HEK293T (cell line): ENCODE measurements at regions not wholly inside any gene's neighbourhood (a gene's known extent, or its start where the extent isn't known, plus 50 kb on each side); places are given as distances from the start of the nearest gene placed in this dataset.

ENCODE experiments used
- CTCF ChIA-PET: fragments of 350-600 bp; formaldehyde crosslinking; extraction: SDS; loops from one replicate; lab custom pipeline; 2021; ENCODE audit warnings: antibody characterized with exemption, inconsistent platforms; lab: Yijun Ruan, JAX
- POLR2A ChIA-PET: fragments of 350-600 bp; formaldehyde crosslinking; extraction: SDS; loops from one replicate; lab custom pipeline; 2020; ENCODE audit warnings: antibody characterized with exemption, inconsistent platforms; lab: Yijun Ruan, JAX
- DNase-seq: peaks from one replicate; pipeline ENCODE4 v3.0.0; 2012; ENCODE audit warnings: mixed read lengths; ENCODE audit errors: extremely low spot score
- ARNT ChIP-seq: fragments of 450-650 bp; IDR thresholded peaks from 2 replicates; pipeline ENCODE4 v1.6.1; 2017; ENCODE audit warnings: mild to moderate bottlenecking
- BHLHE40 ChIP-seq: fragments of 450-650 bp; IDR thresholded peaks from 2 replicates; pipeline ENCODE4 v1.6.1; 2016; ENCODE audit warnings: mild to moderate bottlenecking, moderate library complexity, borderline replicate concordance
- CTBP1 ChIP-seq: fragments of 450-650 bp; IDR thresholded peaks from 2 replicates; pipeline ENCODE4 v1.6.1; 2016; ENCODE audit warnings: borderline replicate concordance
- ELF4 ChIP-seq: fragments of 450-650 bp; IDR thresholded peaks from 2 replicates; pipeline ENCODE4 v1.6.1; 2017; ENCODE audit warnings: antibody characterized with exemption
- FOXA1 ChIP-seq: fragments of 450-650 bp; IDR thresholded peaks from 2 replicates; pipeline ENCODE4 v1.6.1; 2016; ENCODE audit warnings: mild to moderate bottlenecking
- FOXK2 ChIP-seq: fragments of 450-650 bp; IDR thresholded peaks from 2 replicates; pipeline ENCODE4 v1.6.1; 2016; ENCODE audit warnings: mild to moderate bottlenecking
- FOXM1 ChIP-seq: fragments of 450-650 bp; IDR thresholded peaks from 2 replicates; pipeline ENCODE4 v1.6.1; 2017; ENCODE audit warnings: mild to moderate bottlenecking, borderline replicate concordance
- HDGF ChIP-seq: fragments of 450-650 bp; IDR thresholded peaks from 2 replicates; pipeline ENCODE4 v1.6.1; 2017; ENCODE audit warnings: antibody characterized with exemption, borderline replicate concordance
- L3MBTL2 ChIP-seq: fragments of 450-650 bp; conservative IDR thresholded peaks from 2 replicates; pipeline ENCODE4 v1.6.1; 2016; ENCODE audit warnings: mild to moderate bottlenecking
- LEF1 ChIP-seq: fragments of 450-650 bp; IDR thresholded peaks from 2 replicates; pipeline ENCODE4 v1.6.1; 2017; ENCODE audit warnings: mild to moderate bottlenecking, borderline replicate concordance
- NFRKB ChIP-seq: fragments of 450-650 bp; IDR thresholded peaks from 2 replicates; pipeline ENCODE4 v1.6.1; 2016; ENCODE audit warnings: mild to moderate bottlenecking, moderate library complexity
- SP1 ChIP-seq: fragments of 450-650 bp; IDR thresholded peaks from 2 replicates; pipeline ENCODE4 v1.6.1; 2017
- SUZ12 ChIP-seq: fragments of 450-650 bp; IDR thresholded peaks from 2 replicates; pipeline ENCODE4 v1.6.1; 2016; ENCODE audit warnings: mild to moderate bottlenecking
- TARDBP ChIP-seq: fragments of 450-650 bp; IDR thresholded peaks from 2 replicates; pipeline ENCODE4 v1.6.1; 2016
- ZNF384 ChIP-seq: fragments of 450-650 bp; IDR thresholded peaks from 2 replicates; pipeline ENCODE4 v1.6.1; 2016
- TF ChIP-seq, protein P1 (sequence below): fragments of 450-650 bp; IDR thresholded peaks from 2 replicates; pipeline ENCODE4 v1.6.1; 2016

GRCh38 chr3:156760333-156760732 lies 65.8 kb upstream of the LEKR1 start:
- ChIA-PET POLR2A (no interaction called here), CTCF (no interaction called here)
- TF ChIP-seq LEF1 (no peak), HDGF (no peak), ELF4 (no peak), BHLHE40 (no peak)
- DNase-seq = no peak

DNA sequence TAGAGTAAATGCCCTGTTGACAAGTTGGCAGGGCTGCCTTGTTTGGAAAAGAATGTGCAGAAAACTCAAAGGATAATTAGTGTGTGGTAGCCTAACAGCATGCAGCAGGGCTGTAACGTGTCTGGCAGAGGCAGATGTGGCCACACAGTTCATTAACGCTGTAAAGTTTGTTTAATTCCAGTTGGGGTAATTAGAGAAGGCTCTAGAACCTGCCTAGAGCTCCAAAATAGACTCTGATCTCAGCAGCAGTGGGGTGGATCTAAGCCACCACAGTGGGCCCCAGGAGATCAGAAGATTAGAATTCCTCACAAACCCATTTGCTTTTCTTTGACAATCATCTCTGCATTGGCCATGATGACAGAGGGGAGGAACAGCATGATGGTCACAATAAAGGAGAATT lies 65.1 kb upstream of the LEKR1 start:
- POLR2A ChIA-PET = no interaction called here
- CTCF ChIA-PET = no interaction called here
- TF ChIP-seq FOXA1 (no peak), ARNT (no peak), FOXK2 (no peak), L3MBTL2 (no peak), ELF4 (no peak), HDGF (no peak), BHLHE40 (no peak), FOXM1 (no peak), SP1 (no peak), TARDBP (no peak), SUZ12 (no peak), CTBP1 (no peak), LEF1 (no peak), ZNF384 (no peak), NFRKB (no peak)
- TF ChIP-seq, protein P1, sequence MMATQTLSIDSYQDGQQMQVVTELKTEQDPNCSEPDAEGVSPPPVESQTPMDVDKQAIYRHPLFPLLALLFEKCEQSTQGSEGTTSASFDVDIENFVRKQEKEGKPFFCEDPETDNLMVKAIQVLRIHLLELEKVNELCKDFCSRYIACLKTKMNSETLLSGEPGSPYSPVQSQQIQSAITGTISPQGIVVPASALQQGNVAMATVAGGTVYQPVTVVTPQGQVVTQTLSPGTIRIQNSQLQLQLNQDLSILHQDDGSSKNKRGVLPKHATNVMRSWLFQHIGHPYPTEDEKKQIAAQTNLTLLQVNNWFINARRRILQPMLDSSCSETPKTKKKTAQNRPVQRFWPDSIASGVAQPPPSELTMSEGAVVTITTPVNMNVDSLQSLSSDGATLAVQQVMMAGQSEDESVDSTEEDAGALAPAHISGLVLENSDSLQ = no peak
- no peak for DNase-seq

DNA sequence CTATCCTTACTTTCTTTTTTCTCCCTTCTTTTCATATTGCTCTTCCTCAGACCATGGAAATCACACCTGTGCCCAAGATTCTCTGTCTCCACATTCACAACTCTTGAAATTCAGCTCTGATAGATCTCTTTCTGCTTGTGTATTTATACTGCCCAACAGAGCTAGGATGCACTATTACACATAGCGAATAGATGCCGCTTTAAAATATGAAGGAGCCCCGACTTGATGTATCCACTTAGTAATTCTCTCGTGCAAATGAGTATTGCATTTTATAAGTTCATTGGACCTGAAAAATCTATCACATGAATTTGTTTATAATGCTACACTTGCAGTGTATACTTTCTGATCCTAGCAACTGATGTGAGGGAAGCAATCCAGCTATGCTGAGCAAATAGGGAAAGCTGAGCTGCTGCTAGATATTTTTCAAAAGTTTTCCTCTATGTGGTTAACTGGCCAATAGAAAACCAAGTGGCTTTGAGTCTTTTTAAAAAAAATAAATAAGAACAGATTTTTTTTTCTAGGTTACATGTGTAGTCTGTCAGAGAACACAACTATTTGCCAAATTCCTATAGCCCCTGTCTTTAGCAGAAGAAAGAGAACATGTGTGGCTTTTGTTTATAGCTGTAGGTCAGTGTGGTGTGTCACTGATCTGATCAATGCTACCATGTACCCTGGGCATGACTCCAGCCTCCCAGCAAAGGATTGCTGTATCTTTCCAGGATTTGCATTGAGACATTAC lies 64.3 kb upstream of the LEKR1 start:
- no peak for TF ChIP-seq NFRKB
- TF ChIP-seq TARDBP = no peak
- no peak for DNase-seq
- CTCF ChIA-PET = interaction anchor here (0.7 to 1.2 kb wide), 2 partner anchors 10 to 52 kb away, joined by 3 read pairs; no protein-coding TSS in a partner anchor
- POLR2A ChIA-PET = no interaction called here

DNA sequence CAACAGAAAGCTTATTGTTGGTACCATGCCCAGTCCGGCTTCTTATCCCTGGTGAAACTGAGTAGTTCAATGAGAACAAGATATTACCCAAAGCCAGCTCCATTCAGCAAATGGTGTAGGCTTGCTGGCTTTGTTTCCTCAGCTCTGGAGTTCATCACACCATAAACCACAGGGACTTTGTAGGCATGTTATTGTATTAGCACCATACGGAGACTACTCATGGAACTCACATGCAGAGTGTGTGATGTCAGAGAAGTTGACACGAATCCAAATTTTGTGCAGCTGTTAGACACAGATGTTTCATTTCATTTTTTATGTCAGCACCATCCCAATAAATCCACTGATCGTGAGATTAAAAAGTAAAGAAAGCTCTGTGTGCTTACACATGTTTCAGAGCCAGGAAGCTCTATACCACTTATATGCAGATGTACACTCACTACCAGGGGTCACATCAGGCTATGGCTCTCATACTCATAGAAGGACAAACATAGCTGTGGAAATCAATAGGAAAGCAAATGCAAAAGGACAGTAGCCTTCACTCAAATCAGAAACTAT lies 63.4 kb upstream of the LEKR1 start:
- POLR2A ChIA-PET = no interaction called here
- CTCF ChIA-PET = interaction anchor here (1.1 to 1.2 kb wide), 2 partner anchors 51 to 73 kb away, joined by 3 read pairs; no protein-coding TSS in a partner anchor
- DNase-seq = no peak
- TF ChIP-seq FOXK2 (no peak), ZNF384 (no peak), FOXA1 (no peak), FOXM1 (no peak), CTBP1 (no peak), SP1 (no peak), HDGF (no peak), NFRKB (no peak), SUZ12 (no peak), L3MBTL2 (no peak), LEF1 (no peak), TARDBP (no peak), BHLHE40 (no peak), ELF4 (no peak), ARNT (no peak)
- TF ChIP-seq, protein P1 = no peak

DNA sequence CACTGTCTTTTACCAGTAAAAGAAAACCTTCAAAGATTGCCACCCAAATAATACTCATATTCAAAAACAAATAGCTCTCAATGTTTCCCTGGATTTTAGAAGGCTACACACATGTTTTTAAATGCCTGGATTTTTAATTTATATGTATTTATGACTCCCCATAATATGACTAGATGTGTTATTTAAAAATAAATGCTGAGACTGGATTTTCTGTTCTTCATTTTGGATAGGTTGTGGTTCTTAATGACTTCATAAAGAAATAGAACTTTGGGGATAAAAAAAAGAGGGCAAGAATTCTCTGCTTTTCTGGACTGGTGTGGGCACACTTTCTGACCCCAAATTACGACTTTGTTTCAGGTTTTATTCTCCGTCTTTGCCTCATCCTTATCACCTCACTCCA lies 62.8 kb upstream of the LEKR1 start:
- no peak for DNase-seq
- POLR2A ChIA-PET = no interaction called here
- CTCF ChIA-PET = interaction anchor here (0.6 to 1.2 kb wide), 3 partner anchors 17 to 73 kb away, joined by 3 read pairs; no protein-coding TSS in a partner anchor
- TF ChIP-seq, protein P1 = no peak
- TF ChIP-seq ELF4 (no peak), BHLHE40 (no peak), L3MBTL2 (no peak), FOXA1 (no peak), FOXM1 (no peak), ARNT (no peak), LEF1 (no peak), CTBP1 (no peak), ZNF384 (no peak)
